ENCODE measurements at regions not wholly inside any gene's neighbourhood (a gene's known extent, or its start where the extent isn't known, plus 50 kb on each side); places are given as distances from the start of the nearest gene placed in this dataset.

DNA sequence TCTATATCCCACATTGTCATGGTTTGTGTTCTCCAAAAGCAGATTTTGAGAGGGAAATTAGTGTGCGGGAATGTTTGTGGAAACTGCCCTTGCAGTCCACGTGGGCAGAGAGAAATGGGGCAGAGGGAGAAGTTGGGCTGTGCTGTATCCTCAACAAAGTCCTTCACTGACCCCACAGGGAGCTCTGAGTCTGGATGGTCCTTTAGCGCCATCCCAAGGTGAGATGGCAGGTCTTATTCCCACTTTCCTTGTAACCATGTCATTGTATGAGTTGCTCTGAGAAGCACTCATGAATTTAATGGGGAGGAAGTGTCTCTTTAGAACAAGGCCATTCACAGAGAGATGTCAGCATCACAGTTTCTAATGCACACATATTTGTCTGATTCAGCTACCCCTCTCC is 127.1 kb downstream of the ANKRD18B start:
- Histone ChIP-seq H3K9me3 (no peaks in the 10 kb centered on the region), H3K4me1 (no peaks in the 10 kb centered on the region), H3K36me3 (no peaks in the 10 kb centered on the region), H3K27ac (no peak overlapping the region), H3K27me3 (peaks cover 0 to 9% (median 7%) of the 10 kb centered on the region in 3 donors), H3K4me3 (no peak overlapping the region)
- intact Hi-C loops (cut with DNase I; ENCODE audit: low total_unique reads): no loop called here
- no peak for DNase-seq
- TF ChIP-seq, protein P1, sequence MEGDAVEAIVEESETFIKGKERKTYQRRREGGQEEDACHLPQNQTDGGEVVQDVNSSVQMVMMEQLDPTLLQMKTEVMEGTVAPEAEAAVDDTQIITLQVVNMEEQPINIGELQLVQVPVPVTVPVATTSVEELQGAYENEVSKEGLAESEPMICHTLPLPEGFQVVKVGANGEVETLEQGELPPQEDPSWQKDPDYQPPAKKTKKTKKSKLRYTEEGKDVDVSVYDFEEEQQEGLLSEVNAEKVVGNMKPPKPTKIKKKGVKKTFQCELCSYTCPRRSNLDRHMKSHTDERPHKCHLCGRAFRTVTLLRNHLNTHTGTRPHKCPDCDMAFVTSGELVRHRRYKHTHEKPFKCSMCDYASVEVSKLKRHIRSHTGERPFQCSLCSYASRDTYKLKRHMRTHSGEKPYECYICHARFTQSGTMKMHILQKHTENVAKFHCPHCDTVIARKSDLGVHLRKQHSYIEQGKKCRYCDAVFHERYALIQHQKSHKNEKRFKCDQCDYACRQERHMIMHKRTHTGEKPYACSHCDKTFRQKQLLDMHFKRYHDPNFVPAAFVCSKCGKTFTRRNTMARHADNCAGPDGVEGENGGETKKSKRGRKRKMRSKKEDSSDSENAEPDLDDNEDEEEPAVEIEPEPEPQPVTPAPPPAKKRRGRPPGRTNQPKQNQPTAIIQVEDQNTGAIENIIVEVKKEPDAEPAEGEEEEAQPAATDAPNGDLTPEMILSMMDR (IDR thresholded peaks at IDR 0.05): no peak
- TF ChIP-seq EP300 (IDR thresholded peaks at IDR 0.05): no peak
- no peak for TF ChIP-seq POLR2A (IDR thresholded peaks at IDR 0.05)
- WGBS, 5 donors: 44 to 58% (median 50%) methylated on average over 3 of the region's 3 CpGs

DNA sequence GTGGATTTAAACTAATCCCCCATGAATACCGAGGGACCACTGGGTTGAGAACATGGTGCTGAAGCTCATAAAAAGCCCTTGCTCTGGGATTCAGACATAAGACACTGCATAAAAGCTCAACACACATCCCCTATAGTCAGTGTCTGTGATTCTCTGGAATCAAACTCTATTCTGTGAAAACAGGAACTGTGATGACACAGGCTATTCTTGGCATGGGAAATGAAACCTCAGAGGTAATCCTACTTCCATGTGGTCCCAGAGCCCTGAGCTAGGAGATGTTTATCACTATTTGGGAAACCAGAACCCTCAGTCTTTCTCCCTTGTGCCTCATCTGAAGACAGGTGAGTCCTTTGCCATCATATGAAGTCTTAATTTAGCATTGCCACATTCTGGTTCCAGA is 135.4 kb upstream of the PRSS3 start:
- no peaks in the 10 kb centered on the region for H3K4me1 ChIP-seq
- H3K4me3 ChIP-seq: no peak overlapping the region
- DNase-seq: no peak
- TF ChIP-seq, protein P1 (IDR thresholded peaks at IDR 0.05): no peak
- TF ChIP-seq POLR2A (IDR thresholded peaks at IDR 0.05) (no peak), EP300 (IDR thresholded peaks at IDR 0.05) (no peak), POLR2AphosphoS5 (IDR thresholded peaks at IDR 0.05) (no peak)
- intact Hi-C loops (cut with DNase I; ENCODE audit: low total_unique reads): no loop called here
- H3K9me3 ChIP-seq: no peaks in the 10 kb centered on the region
- peaks cover 0 to 3% (median 0%) of the 10 kb centered on the region in 3 donors for H3K27me3 ChIP-seq
- no peak overlapping the region for H3K27ac ChIP-seq
- WGBS, 5 donors: 40 to 94% (median 78%) methylated on average over 1 of the region's 1 CpG
- H3K36me3 ChIP-seq: no peaks in the 10 kb centered on the region

DNA sequence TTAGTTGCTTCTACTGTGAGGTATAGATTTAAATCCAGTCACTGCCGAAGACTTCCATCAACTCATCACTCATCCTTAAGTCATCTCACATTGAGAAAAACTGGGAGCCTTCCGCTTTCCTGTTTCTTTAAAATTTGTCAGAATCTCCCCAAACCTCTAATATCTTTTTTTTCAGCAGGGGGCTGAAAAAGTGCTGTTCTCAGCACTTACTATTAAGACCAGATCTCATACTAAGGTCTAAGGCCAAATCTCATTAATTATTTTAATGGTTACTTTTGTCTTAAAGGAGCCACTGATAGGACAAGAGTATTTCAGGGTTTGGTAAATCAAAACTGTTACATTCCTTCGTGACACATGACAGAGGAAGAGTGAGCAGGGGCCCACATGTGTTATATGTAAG is 134.6 kb upstream of the PRSS3 start:
- TF ChIP-seq, protein P1 (IDR thresholded peaks at IDR 0.05): no peak
- TF ChIP-seq POLR2A (IDR thresholded peaks at IDR 0.05): no peak
- no peak for TF ChIP-seq EP300 (IDR thresholded peaks at IDR 0.05)
- no peak for TF ChIP-seq POLR2AphosphoS5 (IDR thresholded peaks at IDR 0.05)
- no peaks in the 10 kb centered on the region for H3K36me3 ChIP-seq
- intact Hi-C loops (cut with DNase I; ENCODE audit: low total_unique reads): no loop called here
- WGBS, 5 donors: 68 to 81% (median 74%) methylated on average over 3 of the region's 3 CpGs
- H3K9me3 ChIP-seq: no peaks in the 10 kb centered on the region
- no peak overlapping the region for H3K4me3 ChIP-seq
- H3K4me1 ChIP-seq: no peaks in the 10 kb centered on the region
- no peaks in the 10 kb centered on the region for H3K27me3 ChIP-seq
- no peak for DNase-seq
- no peak overlapping the region for H3K27ac ChIP-seq

DNA sequence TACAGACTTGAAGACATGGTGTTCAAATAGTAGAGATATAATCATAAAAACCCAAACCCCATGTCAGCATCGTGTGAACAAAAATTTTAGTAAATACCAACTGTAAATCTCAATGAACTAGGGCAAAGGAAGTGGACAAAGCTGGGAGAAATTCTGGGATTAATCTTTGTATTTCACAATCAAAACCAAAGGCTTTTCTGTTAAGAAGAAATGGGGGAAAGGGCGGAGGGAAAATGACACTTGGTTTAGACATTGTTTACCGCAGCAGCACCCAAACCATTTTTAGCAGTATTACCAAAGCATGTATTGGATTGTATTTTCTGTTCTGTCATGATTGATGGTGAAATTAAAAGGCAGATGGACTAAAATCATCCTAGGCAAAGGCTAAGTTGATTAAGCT is 134.2 kb upstream of the PRSS3 start:
- Histone ChIP-seq H3K4me1 (no peaks in the 10 kb centered on the region), H3K27ac (no peak overlapping the region), H3K36me3 (no peaks in the 10 kb centered on the region), H3K4me3 (no peak overlapping the region), H3K9me3 (no peaks in the 10 kb centered on the region), H3K27me3 (peaks cover 0 to under 1% (median 0%) of the 10 kb centered on the region in 3 donors)
- no peak for DNase-seq
- 63 to 77% (median 69%) methylated on average over 3 of the region's 3 CpGs for WGBS, 5 donors
- intact Hi-C loops (cut with DNase I; ENCODE audit: low total_unique reads): no loop called here
- TF ChIP-seq POLR2AphosphoS5 (IDR thresholded peaks at IDR 0.05) (no peak), POLR2A (IDR thresholded peaks at IDR 0.05) (no peak), EP300 (IDR thresholded peaks at IDR 0.05) (no peak)
- TF ChIP-seq, protein P1 (IDR thresholded peaks at IDR 0.05): no peak

Data from stomach (tissue), 8 donors.